Caco-2 (cell line): ENCODE measurements at regions not wholly inside any gene's neighbourhood (a gene's known extent, or its start where the extent isn't known, plus 50 kb on each side); places are given as distances from the start of the nearest gene placed in this dataset.

ENCODE experiments used
- BruUV-seq: library from RNA; stranded (reverse); fragments of 400-500 nt; replicated peaks from 2 replicates; lab custom pipeline; 2021; lab: Mats Ljungman, UMichigan
- CTCF ChIA-PET: fragments of 300-600 bp; sonication (Branson Sonifier 250); formaldehyde crosslinking; loops from one replicate; lab custom pipeline; 2022; ENCODE audit warnings: antibody characterized with exemption; lab: Charles Lee
- POLR2A ChIA-PET: fragments of 300-600 bp; sonication (Branson Sonifier 250); formaldehyde crosslinking; loops from one replicate; lab custom pipeline; 2022; ENCODE audit warnings: antibody characterized with exemption; lab: Charles Lee
- DNase-seq, 2 experiments: peaks; one replicate each; pipeline versions ENCODE4 v3.0.0 to v3.0.0-alpha.2; 2020 to 2022
- H3K27me3 ChIP-seq: replicated peaks from 2 replicates; pipeline ENCODE4 v1.6.0; 2011; ENCODE audit warnings: low read length; ENCODE audit not compliant: control insufficient read depth, insufficient read depth
- H3K36me3 ChIP-seq: 2 replicates; pipeline ENCODE4 v1.5.1; 2011; ENCODE audit warnings: low read length; ENCODE audit not compliant: control insufficient read depth, insufficient read depth
- H3K4me1 ChIP-seq: fragments of 250-450 bp; sonication (Bioruptor Pico); 2 replicates; pipeline ENCODE4 v1.5.1; 2020; ENCODE audit warnings: mild to moderate bottlenecking
- H3K4me3 ChIP-seq: 2 replicates; pipeline ENCODE4 v1.5.1; 2011; ENCODE audit warnings: low read depth, mild to moderate bottlenecking, control low read depth, low read length
- H3K9me3 ChIP-seq: fragments of 250-450 bp; sonication (Bioruptor Pico); 2 replicates; pipeline ENCODE4 v1.5.1; 2020; ENCODE audit warnings: mild to moderate bottlenecking, moderate library complexity
- H3K27ac Mint-ChIP-seq: one replicate; pipeline ENCODE4 v1.8.0; 2022; ENCODE audit warnings: mixed read lengths; ENCODE audit not compliant: unreplicated experiment
- H3K27me3 Mint-ChIP-seq: one replicate; pipeline ENCODE4 v1.8.0; 2022; ENCODE audit warnings: mixed read lengths; ENCODE audit not compliant: insufficient read depth, unreplicated experiment
- H3K36me3 Mint-ChIP-seq: one replicate; pipeline ENCODE4 v1.8.0; 2022; ENCODE audit warnings: mild to moderate bottlenecking, mixed read lengths; ENCODE audit not compliant: insufficient read depth, unreplicated experiment
- H3K4me1 Mint-ChIP-seq: one replicate; pipeline ENCODE4 v1.8.0; 2022; ENCODE audit warnings: low read depth, mixed read lengths; ENCODE audit not compliant: unreplicated experiment
- H3K4me3 Mint-ChIP-seq: one replicate; pipeline ENCODE4 v1.8.0; 2022; ENCODE audit warnings: mild to moderate bottlenecking, moderate library complexity, mixed read lengths; ENCODE audit not compliant: unreplicated experiment
- H3K9me3 Mint-ChIP-seq: one replicate; pipeline ENCODE4 v1.8.0; 2022; ENCODE audit warnings: mixed read lengths; ENCODE audit not compliant: unreplicated experiment
- intact Hi-C: fragments of 100-400 bp; cut with micrococcal nuclease; formaldehyde crosslinking; loops from one replicate; pipeline ENCODE4 v1.10.0; 2022; ENCODE audit not compliant: unreplicated experiment
- TF ChIP-seq, protein P1 (sequence below), 2 experiments: fragments of 200-600 bp in 1 of 2; IDR thresholded peaks; 1 replicate in 1 of 2; 2 replicates in 1 of 2; pipeline versions ENCODE4 v1.5.1 to v1.8.0; 2011 to 2022; ENCODE audit warnings: antibody characterized with exemption in 1 of 2, control low read depth in 1 of 2, inconsistent platforms in 1 of 2, low read depth in 1 of 2, low read length in 1 of 2, mild to moderate bottlenecking in 1 of 2, moderate library complexity in 1 of 2; ENCODE audit not compliant: insufficient read depth in 1 of 2, severe bottlenecking in 1 of 2, unreplicated experiment in 1 of 2

DNA sequence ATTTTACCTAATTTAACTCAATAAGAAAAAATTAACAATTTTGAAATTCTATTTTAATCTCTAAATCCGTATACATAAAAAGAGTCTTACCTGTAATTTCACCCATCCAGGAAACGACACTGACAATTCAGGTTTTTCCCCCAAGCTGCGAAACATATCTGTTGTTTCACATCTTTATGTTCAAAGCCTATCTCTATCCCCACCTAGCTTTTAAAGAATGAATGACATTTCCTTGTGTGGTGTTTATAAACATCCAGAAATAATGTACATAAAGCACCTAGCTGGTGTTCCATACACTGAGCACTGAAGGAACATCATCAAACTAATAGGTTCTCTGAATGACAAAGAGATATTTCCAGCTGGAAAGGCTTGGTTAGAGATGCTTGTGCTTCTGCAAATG is 867.8 kb downstream of the SQOR start:
- H3K36me3 ChIP-seq, result no peaks in the 10 kb centered on the region
- Mint-ChIP-seq H3K27ac (no peak overlapping the region), H3K4me1 (no peaks in the 10 kb centered on the region), H3K36me3 (no peaks in the 10 kb centered on the region), H3K4me3 (no peak overlapping the region), H3K27me3 (no peaks in the 10 kb centered on the region), H3K9me3 (no peaks in the 10 kb centered on the region)
- CTCF ChIA-PET, result interaction anchor here (1.6 kb wide), 1 partner anchor 191 kb away, joined by 5 read pairs; no protein-coding TSS in a partner anchor
- TF ChIP-seq, protein P1, sequence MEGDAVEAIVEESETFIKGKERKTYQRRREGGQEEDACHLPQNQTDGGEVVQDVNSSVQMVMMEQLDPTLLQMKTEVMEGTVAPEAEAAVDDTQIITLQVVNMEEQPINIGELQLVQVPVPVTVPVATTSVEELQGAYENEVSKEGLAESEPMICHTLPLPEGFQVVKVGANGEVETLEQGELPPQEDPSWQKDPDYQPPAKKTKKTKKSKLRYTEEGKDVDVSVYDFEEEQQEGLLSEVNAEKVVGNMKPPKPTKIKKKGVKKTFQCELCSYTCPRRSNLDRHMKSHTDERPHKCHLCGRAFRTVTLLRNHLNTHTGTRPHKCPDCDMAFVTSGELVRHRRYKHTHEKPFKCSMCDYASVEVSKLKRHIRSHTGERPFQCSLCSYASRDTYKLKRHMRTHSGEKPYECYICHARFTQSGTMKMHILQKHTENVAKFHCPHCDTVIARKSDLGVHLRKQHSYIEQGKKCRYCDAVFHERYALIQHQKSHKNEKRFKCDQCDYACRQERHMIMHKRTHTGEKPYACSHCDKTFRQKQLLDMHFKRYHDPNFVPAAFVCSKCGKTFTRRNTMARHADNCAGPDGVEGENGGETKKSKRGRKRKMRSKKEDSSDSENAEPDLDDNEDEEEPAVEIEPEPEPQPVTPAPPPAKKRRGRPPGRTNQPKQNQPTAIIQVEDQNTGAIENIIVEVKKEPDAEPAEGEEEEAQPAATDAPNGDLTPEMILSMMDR (IDR thresholded peaks at IDR 0.05; ENCODE audit: insufficient read depth in 1 of 2, low read depth in 1 of 2, low read length in 1 of 2, severe bottlenecking in 1 of 2, unreplicated experiment in 1 of 2), result peak in 1 of 2 experiments; percentile 11
- H3K9me3 ChIP-seq, result no peaks in the 10 kb centered on the region
- DNase-seq, result peak in 1 of 2 experiments; percentile 2
- H3K4me3 ChIP-seq, result no peak overlapping the region
- intact Hi-C loops, result loop anchor here (1.0 to 5.0 kb wide), 2 partner anchors 190 to 795 kb away; no protein-coding TSS in a partner anchor
- H3K27me3 ChIP-seq, result no peaks in the 10 kb centered on the region
- H3K4me1 ChIP-seq, result no peaks in the 10 kb centered on the region
- POLR2A ChIA-PET, result no interaction called here
- BruUV-seq, result no TSS peak

DNA sequence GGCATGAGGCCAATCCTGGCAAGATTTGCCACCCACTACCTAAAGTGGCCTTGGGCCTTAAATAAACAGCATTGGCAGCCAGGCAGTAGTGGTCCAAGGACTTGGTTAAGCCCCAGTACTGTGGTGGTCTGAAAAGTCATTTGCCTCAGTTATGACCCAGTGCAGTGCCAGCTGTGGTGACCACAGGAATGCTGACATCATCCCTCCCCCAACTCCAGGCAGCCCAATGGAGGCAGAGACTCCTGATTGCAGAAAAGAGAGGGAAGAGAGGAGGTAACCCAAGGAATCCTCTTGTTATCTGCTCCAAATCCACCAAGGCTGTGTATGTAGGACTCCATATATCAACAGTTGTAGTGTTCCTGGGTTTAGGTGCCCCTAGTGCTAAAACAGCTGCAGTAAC is 883.6 kb downstream of the SQOR start:
- Mint-ChIP-seq H3K27ac (no peak overlapping the region), H3K4me3 (no peak overlapping the region), H3K9me3 (no peaks in the 10 kb centered on the region), H3K36me3 (no peaks in the 10 kb centered on the region), H3K4me1 (no peaks in the 10 kb centered on the region), H3K27me3 (peaks cover 3% of the 10 kb centered on the region)
- intact Hi-C loops, result no loop called here
- Histone ChIP-seq H3K36me3 (no peaks in the 10 kb centered on the region), H3K4me1 (no peaks in the 10 kb centered on the region), H3K27me3 (no peaks in the 10 kb centered on the region), H3K4me3 (no peak overlapping the region), H3K9me3 (no peaks in the 10 kb centered on the region)
- ChIA-PET CTCF (no interaction called here), POLR2A (no interaction called here)
- no peak for DNase-seq
- no TSS peak for BruUV-seq
- TF ChIP-seq, protein P1 (IDR thresholded peaks at IDR 0.05; ENCODE audit: insufficient read depth in 1 of 2, low read depth in 1 of 2, low read length in 1 of 2, severe bottlenecking in 1 of 2, unreplicated experiment in 1 of 2), result no peak

DNA sequence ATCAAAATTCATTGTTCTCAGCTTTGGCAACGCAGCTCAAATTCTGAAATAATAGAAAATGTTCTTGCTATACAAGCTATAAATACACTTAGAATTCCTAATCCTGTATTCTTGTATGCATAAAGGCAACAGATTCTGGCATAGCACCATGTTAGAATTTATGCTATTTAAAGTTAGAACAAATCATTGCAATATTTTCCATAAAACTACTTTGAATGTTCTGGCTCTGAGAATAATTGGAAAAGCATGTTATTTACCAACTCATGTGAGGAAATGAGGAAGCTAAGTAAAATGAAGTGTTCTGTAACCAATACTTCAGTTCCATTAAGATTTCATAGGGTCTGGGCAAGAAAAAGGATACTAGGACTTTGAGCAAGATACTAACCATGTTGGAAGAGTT is 888.9 kb downstream of the SQOR start:
- Mint-ChIP-seq H3K4me1 (no peaks in the 10 kb centered on the region), H3K4me3 (no peak overlapping the region), H3K27me3 (no peaks in the 10 kb centered on the region), H3K27ac (no peak overlapping the region), H3K36me3 (no peaks in the 10 kb centered on the region), H3K9me3 (no peaks in the 10 kb centered on the region)
- TF ChIP-seq, protein P1 (IDR thresholded peaks at IDR 0.05; ENCODE audit: insufficient read depth in 1 of 2, low read depth in 1 of 2, low read length in 1 of 2, severe bottlenecking in 1 of 2, unreplicated experiment in 1 of 2), result no peak
- ChIA-PET POLR2A (no interaction called here), CTCF (no interaction called here)
- intact Hi-C loops, result no loop called here
- Histone ChIP-seq H3K9me3 (no peaks in the 10 kb centered on the region), H3K4me1 (no peaks in the 10 kb centered on the region), H3K36me3 (no peaks in the 10 kb centered on the region), H3K27me3 (no peaks in the 10 kb centered on the region), H3K4me3 (no peak overlapping the region)
- no peak for DNase-seq
- BruUV-seq, result no TSS peak
